ENCODE measurements at regions not wholly inside any gene's neighbourhood (a gene's known extent, or its start where the extent isn't known, plus 50 kb on each side); places are given as distances from the start of the nearest gene placed in this dataset.

GRCh38 chr20:51120438-51120837 is 97.5 kb upstream of the KCNG1 start:
- no peak for TF ChIP-seq CTCF (IDR thresholded peaks at IDR 0.05; ENCODE audit: control insufficient read depth, insufficient read depth, low read depth, low read length, missing control alignments)
- DNase-seq (ENCODE audit: low read depth): no peak
- H3K4me3 ChIP-seq (ENCODE audit: control insufficient read depth, low read depth, low read length): no peak overlapping the region

GRCh38 chr20:51119914-51120313 is 97.0 kb upstream of the KCNG1 start:
- H3K4me3 ChIP-seq (ENCODE audit: control insufficient read depth, low read depth, low read length): no peak overlapping the region
- no peak for TF ChIP-seq CTCF (IDR thresholded peaks at IDR 0.05; ENCODE audit: control insufficient read depth, insufficient read depth, low read depth, low read length, missing control alignments)
- no peak for DNase-seq (ENCODE audit: low read depth)

GRCh38 chr20:51118985-51119527 is 96.1 kb upstream of the KCNG1 start:
- TF ChIP-seq CTCF (IDR thresholded peaks at IDR 0.05; ENCODE audit: control insufficient read depth, insufficient read depth, low read depth, low read length, missing control alignments): no peak
- no peak for DNase-seq (ENCODE audit: low read depth)
- no peak overlapping the region for H3K4me3 ChIP-seq (ENCODE audit: control insufficient read depth, low read depth, low read length)

GRCh38 chr20:51118216-51118615 is 95.3 kb upstream of the KCNG1 start:
- TF ChIP-seq CTCF (IDR thresholded peaks at IDR 0.05; ENCODE audit: control insufficient read depth, insufficient read depth, low read depth, low read length, missing control alignments): no peak

GRCh38 chr20:51116765-51117686 is 94.1 kb upstream of the KCNG1 start:
- H3K4me3 ChIP-seq (ENCODE audit: control insufficient read depth, low read depth, low read length): no peak overlapping the region
- no peak for TF ChIP-seq CTCF (IDR thresholded peaks at IDR 0.05; ENCODE audit: control insufficient read depth, insufficient read depth, low read depth, low read length, missing control alignments)
- no peak for DNase-seq (ENCODE audit: low read depth)

More at GRCh38 chr20:51118216-51118615, 95.3 kb upstream of the KCNG1 start:
- DNase-seq (ENCODE audit: low read depth): no peak
- no peak overlapping the region for H3K4me3 ChIP-seq (ENCODE audit: control insufficient read depth, low read depth, low read length)

GRCh38 chr20:51111290-51111689 is 88.4 kb upstream of the KCNG1 start:
- H3K4me3 ChIP-seq (ENCODE audit: control insufficient read depth, low read depth, low read length): no peak overlapping the region
- TF ChIP-seq CTCF (IDR thresholded peaks at IDR 0.05; ENCODE audit: control insufficient read depth, insufficient read depth, low read depth, low read length, missing control alignments): no peak
- no peak for DNase-seq (ENCODE audit: low read depth)

All from AG09309 (cell line).